HG02970 (cell line): ENCODE measurements at regions not wholly inside any gene's neighbourhood (a gene's known extent, or its start where the extent isn't known, plus 50 kb on each side); places are given as distances from the start of the nearest gene placed in this dataset.
"Not testable (repeated sequence)": the region's sequence is repeated elsewhere in the genome, so short reads cannot be mapped to it uniquely, and the experiment has no call there.

ENCODE experiments used
- ATAC-seq: cut with Tn5 transposase; IDR thresholded peaks from one replicate; pipeline ENCODE4 v1.9.1; 2021; ENCODE audit warnings: mild to moderate bottlenecking, moderate library complexity, moderate number of reproducible peaks; ENCODE audit not compliant: unreplicated experiment, low FRiP score

DNA sequence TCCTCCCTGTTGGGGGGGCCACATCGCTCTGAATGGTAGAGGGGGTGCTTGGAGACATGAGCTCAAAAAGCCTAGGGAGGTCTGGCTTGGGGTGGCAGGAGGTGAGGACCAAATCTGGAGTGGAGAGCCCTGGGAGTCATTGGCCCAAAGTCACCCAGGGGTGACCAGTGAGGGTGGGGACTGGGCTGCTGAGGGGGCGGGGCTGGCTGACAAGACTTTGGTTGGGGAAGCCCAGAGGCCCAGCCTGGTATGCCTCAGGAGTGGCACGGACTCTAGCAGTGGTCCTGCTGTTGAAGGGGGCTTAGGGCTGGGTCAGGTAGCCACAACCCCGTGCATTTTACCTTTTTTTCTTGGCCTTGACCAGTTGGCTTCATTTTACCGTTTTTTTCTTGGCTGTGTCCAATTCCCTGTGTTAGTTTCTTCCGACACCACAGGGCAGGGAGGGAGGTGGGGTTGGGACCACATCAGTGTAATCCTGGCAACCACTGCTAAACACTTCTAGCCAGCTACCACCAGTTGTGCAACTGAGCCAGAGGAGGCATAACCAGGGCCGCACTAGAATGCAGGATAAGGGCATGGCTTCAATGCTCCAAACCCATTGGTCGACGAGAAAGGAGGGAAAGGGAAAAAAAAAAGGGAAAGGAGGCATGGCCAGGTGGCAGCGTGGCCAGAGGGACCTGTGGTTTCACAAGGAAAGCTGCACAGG, 105.3 kb upstream of the C2CD4B start:
- ATAC-seq = no peak

DNA sequence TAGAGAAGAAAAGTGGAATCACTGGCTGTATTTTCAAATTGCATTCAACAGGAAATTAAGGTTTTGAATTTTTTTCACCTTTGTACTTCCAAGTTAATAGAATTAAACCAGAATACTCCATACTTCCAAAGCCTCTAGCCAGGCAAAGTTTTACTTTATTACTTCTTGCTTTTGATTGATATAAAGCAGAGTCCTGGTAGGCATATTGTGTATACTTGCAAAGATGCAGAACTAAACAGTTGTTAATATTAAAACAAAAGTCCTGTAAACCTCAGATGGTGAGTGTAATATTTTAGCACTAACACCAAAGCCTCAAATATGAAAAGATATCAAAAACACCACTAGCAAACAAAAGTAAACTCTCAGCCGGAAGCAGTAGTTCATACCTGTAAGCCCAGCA, 107.2 kb upstream of the C2CD4B start:
- no peak for ATAC-seq

DNA sequence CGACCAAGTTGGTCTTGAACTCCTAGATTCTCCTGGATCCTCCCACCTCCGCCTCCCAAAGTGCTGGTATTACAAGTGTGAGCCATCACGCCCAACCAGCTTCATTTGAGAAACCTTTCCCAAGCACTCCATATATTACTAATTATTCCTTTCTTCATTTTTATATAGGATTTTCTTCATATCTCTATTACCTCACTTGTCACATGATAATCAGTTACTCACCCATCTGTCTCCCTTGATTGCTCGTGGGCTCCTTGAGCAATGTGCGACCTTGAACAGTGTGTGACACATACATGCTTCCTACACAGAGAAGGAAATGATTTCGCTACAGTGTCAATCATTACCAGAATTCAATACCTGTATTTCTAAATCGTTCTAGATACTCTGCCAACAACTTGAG, 110.7 kb upstream of the C2CD4B start:
- ATAC-seq = no peak

DNA sequence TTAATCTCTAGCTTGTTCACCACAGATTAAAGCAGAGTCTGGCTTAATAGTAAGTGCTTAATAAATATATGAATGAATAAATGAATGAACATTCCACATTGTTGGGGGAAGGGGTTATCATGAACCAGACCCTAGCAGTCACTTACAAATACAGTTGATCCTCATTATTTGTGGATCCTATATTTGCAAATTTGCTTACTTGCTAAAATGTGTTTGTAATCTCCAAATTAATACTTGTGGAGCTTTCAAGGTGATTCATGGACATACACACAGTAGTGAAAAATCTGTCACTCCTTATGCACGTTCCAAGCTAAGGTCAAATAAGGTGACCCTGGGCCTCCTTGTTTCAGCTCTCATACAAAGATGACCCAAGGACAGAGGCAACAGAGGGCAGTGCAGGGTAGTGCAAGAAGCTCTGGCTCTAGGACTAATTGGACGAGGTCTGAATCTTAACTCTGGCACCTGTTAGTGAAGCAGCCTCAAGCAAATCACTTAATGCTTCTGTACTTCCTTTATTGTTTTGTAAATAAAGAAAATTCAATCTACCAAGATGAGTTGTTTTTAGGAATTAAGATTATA, 112.8 kb upstream of the C2CD4B start:
- no peak for ATAC-seq

DNA sequence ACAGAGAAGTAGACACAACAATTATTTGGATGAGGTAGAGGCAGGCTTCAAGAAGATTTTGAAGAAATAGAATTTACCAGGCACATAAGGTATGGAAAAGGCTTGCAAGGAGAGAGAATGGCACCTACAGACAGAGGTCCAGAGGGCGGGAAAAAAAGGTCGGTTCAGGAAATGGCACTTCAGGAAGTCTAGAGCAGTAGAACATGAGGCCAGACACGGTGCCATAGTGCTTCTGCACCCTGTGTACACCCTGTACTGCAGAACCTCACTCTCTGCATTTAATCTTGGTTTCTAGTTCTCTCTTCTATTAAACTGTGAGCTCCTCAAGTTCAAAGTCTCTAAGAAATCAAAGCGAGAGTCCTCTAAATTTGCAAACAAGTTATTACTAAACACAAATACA, 113.4 kb upstream of the C2CD4B start:
- ATAC-seq = no peak

- no peak for ATAC-seq
These were observed 114.0 kb upstream of the C2CD4B start for GRCh38 chr15:62279041-62279440.

GRCh38 chr15:62280625-62281024, 115.5 kb upstream of the C2CD4B start:
- no peak for ATAC-seq

DNA sequence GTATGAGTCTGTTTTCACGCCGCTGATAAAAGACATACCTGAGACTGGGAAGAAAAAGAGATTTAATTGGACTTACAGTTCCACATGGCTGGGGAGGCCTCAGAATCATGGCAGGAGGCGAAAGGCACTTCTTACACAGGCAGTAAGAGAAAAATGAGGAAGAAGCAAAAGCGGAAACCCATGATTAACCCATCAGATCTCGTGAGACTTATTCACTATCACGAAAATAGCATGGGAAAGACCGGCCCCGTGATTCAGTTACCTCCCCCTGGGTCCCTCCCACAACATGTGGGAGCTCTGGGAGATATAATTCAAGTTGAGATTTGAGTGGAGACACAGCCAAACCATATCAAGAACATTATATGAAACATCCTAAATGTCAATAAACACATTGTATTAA, 116.7 kb upstream of the C2CD4B start:
- ATAC-seq = not testable (repeated sequence)

DNA sequence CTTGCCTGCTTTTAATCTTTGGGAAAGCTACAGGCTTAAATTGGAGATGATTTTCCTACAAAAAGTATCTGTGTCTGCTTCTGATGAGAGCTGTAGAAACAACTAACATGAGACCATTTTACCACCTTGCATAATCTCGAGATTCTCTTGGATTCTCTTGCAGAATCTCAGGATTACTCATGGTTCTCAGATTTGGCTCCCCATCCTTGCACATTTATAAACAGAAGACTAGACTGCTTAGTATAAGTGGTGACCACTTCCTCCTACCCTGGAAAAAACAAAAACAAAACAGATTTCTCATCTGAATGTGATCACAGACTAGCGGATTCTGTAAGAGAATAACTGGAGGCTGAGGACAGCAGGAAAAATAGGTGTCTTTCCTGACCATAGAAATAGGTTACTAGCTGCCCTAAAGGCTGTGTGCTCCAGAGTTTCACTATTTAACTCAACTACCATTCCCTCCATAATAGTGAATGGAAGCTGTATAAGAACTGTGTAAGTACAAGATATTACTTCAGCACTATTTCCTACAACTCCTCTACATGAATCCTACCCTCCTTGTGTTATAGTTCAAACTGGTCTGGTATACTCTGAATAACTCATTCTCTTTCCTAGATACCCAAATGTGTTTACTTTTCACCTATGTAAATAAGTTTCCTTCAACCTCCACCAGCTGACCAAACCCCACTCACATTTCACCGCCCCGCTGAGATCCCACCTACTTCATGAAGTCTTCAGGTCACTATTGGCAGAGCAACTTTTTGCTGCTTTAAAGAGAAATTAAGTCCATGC, 122.2 kb upstream of the C2CD4B start:
- ATAC-seq = no peak

- no peak for ATAC-seq
These were observed 123.4 kb upstream of the C2CD4B start for GRCh38 chr15:62288361-62289017.

GRCh38 chr15:62291262-62291661, 126.2 kb upstream of the C2CD4B start:
- no peak for ATAC-seq

- no peak for ATAC-seq
These were observed 131.8 kb upstream of the C2CD4B start for GRCh38 chr15:62296756-62297507.

GRCh38 chr15:62297522-62297921, 132.4 kb upstream of the C2CD4B start:
- no peak for ATAC-seq

- no peak for ATAC-seq
These were observed 132.8 kb upstream of the C2CD4B start for GRCh38 chr15:62297933-62298332.

DNA sequence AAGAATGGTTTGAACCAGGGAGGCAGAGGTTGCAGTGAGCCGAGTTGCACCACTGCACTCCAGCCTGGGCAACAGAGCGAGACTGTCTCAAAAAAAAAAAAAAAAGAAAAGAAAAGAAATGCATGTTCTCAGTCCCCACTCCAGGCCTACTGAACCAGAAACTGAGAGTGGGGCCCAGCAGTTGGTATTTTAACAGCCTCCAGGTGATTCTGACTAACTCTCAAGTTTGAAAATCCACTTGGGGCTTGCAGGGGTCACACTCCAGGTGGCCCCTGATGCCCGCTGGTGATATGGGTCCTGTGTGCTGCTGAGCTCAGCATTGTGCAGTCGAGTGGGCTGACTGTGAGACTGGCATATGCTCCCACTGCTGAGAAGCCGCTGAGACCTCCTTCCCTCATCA, 133.7 kb upstream of the C2CD4B start:
- ATAC-seq = no peak

DNA sequence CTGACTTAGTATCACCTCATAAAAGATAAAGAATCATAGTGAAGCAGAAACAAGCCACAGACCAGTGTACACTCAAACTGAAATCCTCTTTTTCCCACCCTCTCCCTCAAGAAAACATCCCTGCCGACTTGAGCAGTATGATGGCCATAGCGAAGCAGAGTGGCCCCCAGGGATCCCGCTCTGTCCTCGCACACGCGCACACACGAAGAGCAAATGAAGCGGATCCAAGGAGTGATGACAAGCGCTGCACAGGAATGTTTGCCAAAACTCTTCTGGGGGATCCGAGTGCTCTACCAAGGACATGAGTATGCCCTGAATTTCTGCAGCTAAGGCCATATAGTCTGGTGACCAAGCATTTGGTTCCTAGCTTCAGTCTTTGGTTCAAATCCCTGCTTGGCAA, 134.5 kb upstream of the C2CD4B start:
- ATAC-seq = no peak

DNA sequence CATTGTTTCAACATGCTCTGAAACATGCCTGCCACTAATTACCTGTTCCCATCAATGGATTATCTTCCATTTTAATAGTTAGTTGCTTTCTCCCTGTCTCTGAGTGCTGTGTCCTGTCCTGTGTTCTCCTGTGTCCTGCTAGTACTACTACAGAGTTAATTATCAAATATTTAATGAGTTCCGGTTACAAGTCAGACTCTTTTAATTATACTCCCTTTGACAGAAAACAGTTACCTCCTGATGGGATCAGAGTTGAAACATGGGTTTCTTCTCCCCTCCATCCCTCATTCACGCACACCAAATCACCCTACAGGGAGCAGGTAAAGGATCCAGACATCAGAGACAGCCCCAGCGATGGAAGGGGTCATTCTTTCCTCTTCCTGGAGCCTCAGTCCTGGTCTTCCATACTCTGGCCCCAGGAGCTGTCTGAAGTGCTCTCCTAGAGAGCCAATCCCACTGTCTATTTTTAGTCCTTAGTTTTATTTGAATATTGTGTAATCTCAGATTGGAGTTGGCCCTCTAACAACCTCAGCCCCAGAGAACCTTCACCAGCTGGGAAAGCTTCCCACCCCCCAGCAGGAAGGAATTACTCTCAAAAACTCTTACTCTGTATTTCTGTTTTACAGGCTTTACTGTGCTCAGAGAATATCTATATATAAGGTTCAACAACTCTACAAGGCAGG, 137.0 kb upstream of the C2CD4B start:
- no peak for ATAC-seq

- no peak for ATAC-seq
These were observed 141.9 kb upstream of the C2CD4B start for GRCh38 chr15:62306851-62307504.

- no peak for ATAC-seq
These were observed 142.5 kb upstream of the C2CD4B start for GRCh38 chr15:62307551-62307950.
